ENCODE measurements at regions not wholly inside any gene's neighbourhood (a gene's known extent, or its start where the extent isn't known, plus 50 kb on each side); places are given as distances from the start of the nearest gene placed in this dataset.

DNA sequence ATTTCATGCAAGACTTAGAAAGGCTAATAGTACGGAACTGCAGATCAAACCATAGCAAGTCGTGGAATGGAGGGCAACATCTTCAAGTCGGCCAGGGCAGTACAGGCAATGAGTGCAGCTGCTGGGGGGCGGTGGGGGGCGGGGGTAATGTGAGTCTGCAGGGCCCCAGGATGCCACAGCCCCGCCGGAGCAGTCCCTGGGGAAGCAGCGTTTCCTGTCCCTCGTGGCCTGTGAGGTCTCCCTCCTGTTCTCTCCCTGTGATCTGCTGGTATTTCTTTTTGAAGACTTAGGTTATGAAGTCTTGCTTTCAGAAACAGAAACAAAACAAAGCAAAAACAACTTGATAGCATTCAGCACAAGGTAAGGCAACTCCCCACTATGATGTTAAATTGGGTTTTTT, 351.9 kb downstream of the FOXA2 start:
- no peak for DNase-seq (ENCODE audit: low spot score)

DNA sequence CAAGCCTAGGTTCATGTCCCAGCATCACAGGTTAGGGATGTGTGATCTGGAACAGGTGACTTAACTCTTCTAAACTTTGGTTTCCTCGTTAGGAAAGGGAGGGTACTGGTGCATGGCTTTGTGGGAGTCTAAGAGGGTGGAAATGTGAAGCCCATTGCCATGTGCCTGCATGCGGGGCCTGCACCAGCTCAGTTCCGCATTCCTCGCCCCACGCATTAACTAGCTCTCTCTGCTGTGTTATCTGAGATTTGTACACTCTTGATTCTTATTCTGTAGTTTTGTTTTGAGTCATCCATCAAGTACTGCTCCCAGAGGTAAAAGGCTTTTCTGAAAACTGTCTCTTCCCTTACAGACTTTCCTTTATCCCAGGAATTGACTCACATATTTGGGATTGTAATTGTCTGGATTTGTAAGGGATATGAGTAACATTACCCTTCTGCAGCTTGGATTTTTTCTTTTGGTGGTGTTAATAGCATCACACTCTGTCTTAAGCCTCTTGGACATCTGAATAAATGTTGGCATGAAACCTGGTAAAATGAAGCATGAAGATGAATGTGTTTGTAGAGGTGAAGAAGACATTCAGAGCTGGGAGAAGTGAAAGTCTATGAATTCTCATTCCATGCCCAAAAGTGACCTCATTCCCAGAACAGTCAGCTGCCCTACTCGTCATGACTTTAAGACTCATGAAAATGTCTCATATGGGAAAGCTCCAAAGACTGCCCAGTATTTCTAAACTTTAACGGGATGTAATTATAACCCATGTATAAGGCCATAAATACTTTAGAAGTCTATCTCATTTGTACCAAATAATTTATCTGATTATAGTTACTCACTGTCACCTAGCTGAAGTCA, 357.3 kb downstream of the FOXA2 start:
- peak; percentile 34 for DNase-seq (ENCODE audit: low spot score)

DNA sequence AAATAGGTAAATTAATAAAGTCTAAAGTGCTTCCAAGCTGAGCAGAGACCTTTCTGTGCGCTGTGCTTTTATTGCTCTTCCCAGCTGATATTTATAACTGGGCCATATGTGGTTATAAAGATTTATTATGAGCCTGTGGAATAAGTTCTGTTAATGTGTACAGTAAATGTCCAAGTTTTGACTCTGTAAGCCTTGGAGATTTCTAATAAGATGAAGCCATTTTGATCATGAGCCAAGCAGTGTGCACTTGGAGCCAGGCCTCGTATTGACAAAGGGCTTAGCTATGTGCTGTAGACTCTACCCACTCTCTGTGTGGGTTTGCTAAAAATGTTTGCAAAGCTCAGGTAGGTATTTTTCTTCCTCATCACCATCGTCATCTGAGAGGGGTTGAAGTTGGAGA, 361.1 kb downstream of the FOXA2 start:
- DNase-seq (ENCODE audit: low spot score) = peak; percentile 55

DNA sequence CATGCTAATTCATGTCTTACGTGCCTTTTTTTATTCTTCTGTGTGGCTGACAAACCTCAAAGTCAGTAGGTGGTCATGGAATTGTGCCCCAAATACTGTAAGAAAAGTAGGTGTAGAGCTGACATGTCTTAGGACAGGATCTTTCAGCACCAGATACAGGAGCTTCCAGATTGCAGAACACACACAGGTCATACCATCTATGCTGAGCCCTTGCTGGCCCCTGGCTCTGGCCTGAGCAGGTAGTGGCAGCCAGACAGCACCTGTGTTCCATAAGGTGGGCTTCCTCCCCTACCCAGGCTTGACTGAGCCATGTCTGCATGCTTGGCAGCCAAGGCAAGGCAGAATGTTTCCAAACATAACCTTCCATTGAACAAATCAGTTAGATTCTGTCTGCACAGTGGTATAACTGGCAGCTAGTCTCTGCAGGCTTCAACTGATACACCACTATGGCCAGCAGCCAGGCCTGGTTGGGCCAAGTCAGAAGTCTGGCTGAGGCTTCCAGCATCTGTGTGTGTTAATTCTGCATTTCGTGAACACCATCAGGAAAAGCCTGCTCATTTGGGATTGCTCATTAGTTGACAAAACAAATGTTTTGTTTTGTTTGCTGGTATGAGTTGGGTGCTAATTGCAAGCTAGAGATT, 366.5 kb downstream of the FOXA2 start:
- no peak for DNase-seq (ENCODE audit: low spot score)

DNA sequence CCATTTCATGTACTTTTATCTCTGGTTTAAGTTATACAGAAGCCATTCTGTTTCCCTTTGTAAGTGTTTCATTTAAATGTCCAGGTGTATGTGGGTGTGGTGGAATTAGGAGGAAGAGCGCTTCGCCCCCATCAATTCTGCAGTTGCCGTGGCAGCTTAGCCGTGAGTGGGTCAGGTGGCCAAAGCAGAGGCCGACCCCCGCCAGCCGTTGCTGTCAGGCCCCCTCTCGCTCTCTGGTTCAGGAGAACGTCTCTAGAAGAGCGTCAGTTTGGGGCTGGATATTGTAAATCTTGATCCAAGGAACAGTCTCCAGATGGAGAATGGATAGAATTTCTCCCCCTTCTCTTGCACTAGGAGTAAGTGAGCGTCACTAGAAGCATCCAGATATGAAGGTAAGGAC, 367.4 kb downstream of the FOXA2 start:
- DNase-seq (ENCODE audit: low spot score) = no peak

DNA sequence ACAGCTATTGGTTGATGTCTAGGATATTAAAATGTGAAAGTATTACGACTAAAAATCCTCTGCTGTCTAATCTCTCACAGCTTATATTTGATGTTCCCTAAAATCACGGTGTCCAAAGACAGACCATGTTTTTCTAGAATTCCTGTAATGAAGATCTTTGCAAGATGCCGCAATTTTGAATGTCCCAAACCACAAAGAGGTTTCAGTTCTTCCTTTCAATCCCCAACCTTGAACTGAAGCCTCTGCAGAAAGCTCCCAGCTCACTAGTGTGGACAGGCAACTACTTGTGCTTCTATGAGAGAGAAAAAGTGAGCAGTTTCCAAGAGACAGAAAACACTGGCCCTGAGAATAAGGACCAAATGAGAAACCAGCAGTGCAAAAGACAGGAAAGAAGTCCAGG, 370.1 kb downstream of the FOXA2 start:
- DNase-seq (ENCODE audit: low spot score) = no peak

DNA sequence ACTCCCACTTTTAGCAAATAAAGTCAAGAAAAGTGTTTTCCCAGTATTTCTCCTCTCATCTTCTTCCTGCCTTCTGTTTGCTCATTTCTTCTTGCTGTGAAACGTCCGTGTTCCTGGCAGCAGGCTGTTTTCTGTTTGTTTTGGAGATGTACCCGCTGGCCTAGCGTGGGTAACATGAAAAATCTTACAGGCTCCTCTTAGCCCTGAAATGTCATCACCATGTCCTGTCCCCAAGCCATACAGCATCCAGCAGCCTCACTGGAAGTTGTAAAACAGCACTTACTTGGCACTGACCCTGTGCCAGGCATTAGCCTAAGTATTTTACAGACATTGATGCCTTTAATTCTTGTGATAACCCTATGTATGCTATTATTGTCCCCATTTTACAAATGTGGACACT, 371.1 kb downstream of the FOXA2 start:
- no peak for DNase-seq (ENCODE audit: low spot score)

DNA sequence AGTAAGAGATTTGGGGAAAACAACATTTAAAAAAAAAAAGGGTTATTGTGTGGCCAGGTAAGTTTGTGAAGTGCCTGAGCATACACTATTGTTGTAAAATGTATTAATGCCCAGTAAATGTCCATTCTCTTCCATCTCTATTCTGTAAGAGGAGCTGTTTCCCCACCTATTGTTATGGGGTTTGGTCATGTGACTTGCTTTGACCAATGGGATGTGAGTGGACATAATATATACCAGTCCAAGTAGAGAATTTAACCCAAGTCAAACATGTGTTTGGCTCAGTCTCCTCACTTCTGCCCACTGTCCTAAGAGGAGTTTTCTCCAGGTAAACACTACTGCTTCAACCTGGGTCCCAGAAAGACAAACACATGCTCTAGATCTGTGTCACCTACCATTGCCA, 377.1 kb downstream of the FOXA2 start:
- no peak for DNase-seq (ENCODE audit: low spot score)

DNA sequence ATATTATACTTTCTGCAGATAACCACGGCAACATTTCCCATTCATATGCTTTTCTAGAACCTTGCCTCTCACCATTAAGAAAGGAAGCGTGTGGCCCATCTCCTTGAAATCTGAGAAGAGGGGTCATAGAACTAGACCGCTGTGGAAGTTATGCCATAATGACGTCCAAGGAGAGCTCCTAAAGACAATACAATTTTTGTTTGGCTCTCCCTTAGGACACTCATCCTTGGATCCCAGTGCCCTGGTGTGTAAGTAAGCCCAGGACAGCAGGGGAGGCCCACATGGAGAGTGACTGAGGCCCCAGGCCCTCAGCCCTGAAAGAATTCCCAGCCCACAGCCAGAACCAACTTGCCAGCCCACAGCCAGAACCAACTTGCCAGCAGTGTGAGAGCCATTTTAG, 379.6 kb downstream of the FOXA2 start:
- no peak for DNase-seq (ENCODE audit: low spot score)

DNA sequence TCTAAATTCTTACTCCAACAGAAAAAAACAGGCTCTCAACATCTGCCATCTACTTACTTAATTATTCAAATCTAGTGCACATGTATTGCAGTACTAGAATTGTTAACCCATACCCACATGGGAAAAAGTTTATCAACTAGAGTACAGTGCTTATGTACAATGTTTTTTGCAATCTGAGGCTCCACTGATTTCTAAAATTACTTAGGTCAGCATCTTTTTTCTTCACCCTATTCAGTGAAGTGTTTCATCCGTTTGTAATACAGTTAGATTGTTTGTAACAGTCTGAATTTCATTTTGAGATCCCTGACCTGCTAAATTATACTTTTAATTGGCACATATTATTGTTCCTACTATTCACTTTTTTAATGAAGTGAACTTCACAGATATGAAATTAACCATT, 402.2 kb downstream of the FOXA2 start:
- no peak for DNase-seq (ENCODE audit: low spot score)

DNA sequence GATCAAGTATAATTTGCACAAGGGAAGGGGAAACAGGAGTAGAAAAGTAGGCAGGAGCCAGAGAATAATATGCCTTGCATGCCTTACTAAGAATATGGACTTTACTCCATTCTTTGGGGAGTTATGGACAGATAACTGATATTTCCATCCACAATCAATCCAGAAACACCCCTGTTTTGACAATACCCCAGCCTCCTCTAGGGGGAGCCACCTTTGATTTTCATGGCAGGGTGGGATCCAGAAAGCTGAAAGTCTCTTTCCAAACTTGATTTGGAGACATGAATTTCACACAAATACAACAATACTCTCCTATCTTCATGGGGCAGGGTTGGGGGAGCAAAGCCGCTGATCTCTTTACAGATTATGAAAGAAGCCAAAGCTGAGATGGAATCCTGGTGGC, 404.1 kb downstream of the FOXA2 start:
- DNase-seq (ENCODE audit: low spot score) = no peak

DNA sequence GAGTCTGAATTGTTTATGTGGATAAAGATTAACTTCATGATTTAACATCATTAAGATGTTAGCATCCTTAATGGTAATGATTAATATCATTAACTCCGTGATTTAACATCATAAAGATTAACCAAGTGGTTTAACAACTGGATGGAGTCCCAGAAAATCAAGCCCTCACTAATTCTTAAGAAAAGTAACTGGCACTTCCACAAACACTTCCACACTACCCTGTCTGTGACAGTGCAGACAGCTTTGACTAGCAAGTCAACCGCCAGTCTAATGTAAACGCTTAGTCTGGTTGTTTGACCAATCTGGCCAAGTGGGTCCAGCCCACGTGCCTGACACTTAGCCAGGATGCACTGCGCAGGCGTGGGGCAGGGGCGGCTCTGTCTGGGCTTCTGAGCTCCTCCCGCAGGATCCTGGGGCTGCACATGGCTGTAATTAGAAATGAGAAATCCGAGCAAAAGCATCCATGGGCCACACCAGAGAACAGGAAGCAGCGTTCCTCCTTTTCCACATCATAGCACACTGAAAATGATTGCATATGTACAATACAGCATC, 424.2 kb downstream of the FOXA2 start:
- DNase-seq (ENCODE audit: low spot score) = no peak

DNA sequence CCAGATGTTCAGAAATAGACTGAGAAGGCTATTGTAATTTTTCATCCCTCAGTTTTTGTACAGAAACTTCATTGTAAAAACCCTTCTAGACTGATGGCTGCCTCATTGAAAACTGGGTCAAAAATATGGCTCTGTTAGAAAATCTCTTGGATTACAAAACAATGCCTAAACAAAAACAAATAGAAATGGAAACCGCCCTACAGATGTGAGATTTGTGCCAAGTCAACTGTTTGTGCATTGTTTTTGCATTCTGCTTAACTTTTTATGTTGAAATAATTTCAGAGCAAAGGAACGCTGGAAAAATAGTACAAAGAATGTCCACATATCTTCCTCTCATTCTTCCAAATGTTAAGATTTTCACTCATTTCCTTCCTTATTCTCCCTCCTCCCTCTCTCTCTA, 425.1 kb downstream of the FOXA2 start:
- no peak for DNase-seq (ENCODE audit: low spot score)

DNA sequence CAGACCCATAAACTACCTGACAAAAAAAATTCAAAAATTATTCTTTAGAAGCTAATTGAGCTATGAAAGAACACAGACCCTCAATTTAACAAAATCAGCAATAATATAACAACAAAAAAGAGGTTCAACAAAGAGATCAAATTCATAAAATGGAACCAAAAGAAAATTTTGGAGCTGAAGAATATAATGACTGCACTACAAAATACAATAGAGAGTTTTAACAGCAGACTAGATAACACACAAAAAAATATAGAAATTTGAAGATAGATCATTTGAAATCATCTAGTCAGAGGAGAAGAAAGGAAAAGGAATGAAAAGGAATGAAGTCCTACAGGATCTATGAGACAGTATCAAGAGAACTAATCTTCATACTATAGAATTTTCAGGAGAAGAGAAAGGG, 422.1 kb downstream of the PAX1 start:
- no peak for DNase-seq (ENCODE audit: low spot score)

DNA sequence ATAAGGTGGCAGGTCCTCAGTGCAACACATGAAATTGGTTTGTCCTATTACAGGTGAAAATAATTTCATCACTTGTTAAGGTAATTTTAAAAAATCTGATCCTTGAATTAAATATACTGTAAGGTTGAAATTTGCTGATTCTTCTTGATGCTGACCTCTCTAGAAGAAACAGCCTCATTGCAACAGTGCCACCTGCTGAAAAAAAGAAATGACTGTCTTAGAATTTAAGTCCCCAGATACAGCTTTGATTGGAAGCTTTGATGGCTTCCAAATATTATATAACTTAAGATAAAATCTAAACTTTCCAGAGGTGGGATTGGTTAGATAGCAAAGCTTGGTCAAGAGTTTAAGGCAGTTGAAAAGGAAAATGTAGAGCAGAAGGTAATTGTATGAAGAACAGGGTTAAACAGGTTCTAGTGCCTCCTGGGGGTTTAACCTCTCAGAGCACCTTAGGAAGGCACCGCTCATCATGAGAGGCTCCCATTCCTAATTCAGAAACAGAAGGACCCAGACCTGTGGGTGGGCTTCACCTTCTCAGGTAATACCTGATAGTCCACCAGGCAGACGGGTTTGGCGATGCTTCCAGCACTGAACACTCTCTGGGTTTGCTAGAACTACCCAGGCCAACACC, 401.0 kb downstream of the PAX1 start:
- peak; percentile 20 for DNase-seq (ENCODE audit: low spot score)

DNA sequence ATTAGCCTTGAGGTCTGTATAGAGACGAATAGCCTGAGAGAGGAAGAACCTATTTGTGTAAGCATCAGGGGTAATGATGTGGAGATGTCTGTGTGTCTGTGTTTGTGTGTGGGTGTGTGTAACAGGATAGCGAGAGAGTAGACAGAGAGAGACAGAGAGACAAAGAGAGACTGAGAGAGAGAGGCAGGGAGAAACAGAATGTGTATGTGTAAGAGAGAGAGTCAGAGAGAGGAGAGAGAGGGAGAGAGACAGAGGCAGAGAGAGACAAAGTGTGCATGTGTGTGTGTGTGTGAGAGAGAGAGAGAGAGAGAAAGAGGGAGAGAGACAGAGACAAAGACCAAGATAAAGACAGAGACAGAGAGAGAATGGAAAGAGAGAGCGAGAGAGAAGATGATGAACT, 396.1 kb downstream of the PAX1 start:
- DNase-seq (ENCODE audit: low spot score) = no peak

DNA sequence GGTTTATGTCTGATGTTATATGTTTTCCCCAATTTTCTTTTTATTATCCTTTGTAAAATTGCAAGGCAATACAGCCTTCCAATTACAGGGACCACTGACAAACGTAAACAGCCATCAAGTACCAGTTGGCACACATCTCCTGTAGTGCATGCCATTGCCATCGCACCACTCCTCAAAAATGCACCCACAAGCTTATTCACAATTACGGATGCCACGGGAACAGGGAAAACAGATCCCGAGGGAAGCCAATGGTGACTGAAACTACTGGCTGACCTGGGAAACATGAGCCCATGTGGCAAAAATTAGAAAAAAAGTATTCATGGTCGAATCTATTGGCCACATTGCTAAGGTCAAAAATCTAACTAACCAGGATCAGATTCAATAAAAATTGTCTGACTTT, 395.2 kb downstream of the PAX1 start:
- no peak for DNase-seq (ENCODE audit: low spot score)

DNA sequence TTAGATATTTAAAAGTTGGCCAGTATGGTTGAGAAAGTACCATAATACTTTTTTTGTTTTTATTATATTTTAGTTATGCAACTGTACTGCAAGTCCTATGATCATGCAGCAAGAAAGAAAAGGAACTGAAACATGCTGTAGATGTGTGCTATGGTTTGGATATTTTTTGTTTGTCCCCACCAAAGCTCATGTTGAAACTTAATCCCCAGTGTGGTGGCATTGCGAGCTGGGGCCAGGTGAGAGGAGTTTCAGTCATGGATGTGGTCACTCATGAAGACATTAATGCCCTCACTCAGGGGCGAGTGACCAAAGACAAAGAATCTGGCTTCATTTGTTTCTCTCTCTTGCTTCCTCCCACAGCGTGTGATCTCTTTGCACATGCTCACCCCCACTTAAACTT, 393.9 kb downstream of the PAX1 start:
- no peak for DNase-seq (ENCODE audit: low spot score)

DNA sequence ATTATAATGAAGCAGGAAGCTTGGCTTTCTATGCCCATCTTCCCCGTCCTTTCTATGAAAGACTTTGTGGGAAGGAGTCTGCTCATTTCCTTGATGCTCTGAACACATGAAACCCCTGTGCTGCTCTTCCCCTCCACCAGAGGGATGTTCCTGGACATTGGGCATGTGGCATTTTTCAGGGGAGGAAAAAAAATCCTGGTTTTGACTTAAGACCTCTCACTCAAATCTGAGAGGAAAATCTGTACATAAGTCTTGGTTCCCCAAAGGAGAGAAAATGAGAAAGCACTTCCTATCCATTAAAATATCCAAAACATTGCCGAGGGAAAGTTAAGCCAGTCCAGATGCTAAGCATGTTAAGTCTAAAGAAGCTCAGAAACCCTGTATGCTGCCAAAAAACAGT, 393.0 kb downstream of the PAX1 start:
- DNase-seq (ENCODE audit: low spot score) = no peak

DNA sequence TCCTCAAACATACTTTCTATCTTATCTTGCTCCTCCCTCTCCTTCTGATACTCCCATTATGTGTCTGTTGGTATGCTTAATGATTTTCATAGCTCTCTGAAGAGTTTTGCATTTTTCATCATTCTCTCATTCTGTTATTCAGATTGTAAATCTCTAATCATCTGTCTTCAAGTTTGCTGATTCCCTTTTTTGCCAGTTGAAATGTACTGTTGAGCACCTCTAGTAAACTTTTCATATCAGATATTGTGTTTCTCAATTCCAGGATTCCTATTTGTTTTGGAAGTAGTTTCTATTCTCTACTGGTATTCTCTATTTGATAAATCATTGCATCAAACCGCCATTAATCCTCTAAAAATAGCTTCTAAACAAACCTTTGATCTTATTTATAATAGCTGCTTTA, 387.7 kb downstream of the PAX1 start:
- DNase-seq (ENCODE audit: low spot score) = no peak

DNA sequence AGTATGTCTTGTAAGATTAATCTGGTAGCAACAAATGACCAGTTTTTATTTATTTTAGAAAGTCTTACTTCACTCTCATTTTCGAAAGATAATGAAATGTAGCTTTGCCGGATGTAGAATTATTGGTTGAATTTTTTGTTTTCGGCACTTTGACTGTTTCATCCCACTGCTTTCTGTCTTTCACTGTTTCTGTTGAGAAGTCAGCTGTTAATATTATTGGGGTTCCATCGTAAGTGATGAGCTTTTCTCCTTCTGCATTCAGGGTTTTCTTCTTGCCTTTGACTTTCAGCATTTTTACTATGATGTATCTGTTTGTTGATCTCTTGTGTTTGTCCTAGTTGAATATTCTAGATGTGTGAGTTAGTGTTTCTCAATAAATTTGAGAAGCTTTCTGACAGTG, 383.4 kb downstream of the PAX1 start:
- no peak for DNase-seq (ENCODE audit: low spot score)

DNA sequence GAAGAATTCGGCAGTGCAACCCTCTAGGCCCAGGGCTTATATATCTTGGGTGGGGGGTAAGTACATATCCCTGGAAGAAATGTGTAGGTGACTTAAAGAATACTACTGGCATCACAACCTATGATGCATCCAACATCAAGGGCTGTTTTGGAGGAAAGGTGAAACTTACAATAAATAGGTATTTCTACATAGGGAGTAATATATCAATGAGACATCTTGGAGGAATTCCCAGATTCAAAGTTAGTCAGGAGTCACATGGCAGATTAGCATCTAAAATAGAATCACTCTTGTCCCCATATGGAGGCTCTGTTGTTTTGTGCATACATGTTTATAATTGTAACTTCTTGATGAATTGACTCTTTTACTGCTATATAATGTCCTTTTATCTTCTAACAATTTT, 375.5 kb downstream of the PAX1 start:
- DNase-seq (ENCODE audit: low spot score) = no peak

DNA sequence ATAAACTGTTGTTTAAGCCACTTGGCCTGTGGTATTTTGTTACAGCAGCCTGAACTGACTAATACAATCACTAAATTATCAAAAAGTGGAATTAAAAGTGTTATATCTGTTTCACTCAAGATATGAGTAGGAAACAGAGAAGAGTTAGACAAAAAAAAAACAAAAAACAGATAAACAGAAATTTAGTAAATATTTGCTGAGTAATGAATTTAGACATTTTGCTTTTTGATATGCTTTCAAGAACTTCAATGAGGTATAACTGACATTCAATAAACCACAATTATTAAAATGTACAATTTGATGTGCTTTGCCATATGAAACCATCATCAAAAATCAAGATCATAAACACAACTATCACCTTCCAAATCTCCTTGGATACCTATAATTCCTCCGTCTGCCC, 369.2 kb downstream of the PAX1 start:
- no peak for DNase-seq (ENCODE audit: low spot score)

Data from umbilical cord (tissue), 1 donor.